ENCODE measurements at regions not wholly inside any gene's neighbourhood (a gene's known extent, or its start where the extent isn't known, plus 50 kb on each side); places are given as distances from the start of the nearest gene placed in this dataset.

DNA sequence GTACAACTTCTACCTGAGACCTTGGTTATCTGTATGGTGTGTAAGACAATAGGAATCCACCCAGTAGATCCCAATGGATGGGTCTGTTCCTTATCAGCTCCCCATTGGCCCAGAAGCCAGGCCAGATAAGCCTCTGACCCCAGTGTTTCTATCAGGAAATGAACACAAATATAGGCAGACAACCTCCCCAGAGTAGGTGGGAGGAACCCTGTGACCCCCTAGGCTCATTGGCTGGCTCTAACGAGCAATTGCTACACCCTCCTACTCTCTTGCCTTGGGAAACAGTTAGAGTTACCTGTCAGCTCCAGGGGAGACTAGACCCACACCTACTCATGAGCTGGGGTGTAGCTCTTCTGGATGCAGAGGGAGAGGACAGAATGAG lies 299.9 kb downstream of the UACA start:
- H3K79me1 ChIP-seq (ENCODE audit: insufficient read depth, low read depth, low read length, poor library complexity, severe bottlenecking): no peaks in the 10 kb centered on the region
- H3K27ac Mint-ChIP-seq: no peak overlapping the region
- no peak overlapping the region for H2AFZ ChIP-seq (ENCODE audit: low read length)
- no peak overlapping the region for H2BK20ac ChIP-seq (ENCODE audit: low read depth, low read length, poor library complexity, severe bottlenecking)
- H4K8ac ChIP-seq (replicated peaks; ENCODE audit: insufficient read length, low read depth, low read length): no peak overlapping the region
- no peak overlapping the region for H3K23ac ChIP-seq (ENCODE audit: insufficient read length, low read depth, low read length)
- no peaks in the 10 kb centered on the region for H3K9me3 Mint-ChIP-seq
- H3K27ac ChIP-seq (ENCODE audit: insufficient read length, low read depth, low read length): no peak overlapping the region
- H3K4me1 Mint-ChIP-seq: peaks cover 6 to 7% of the 10 kb centered on the region in 2 experiments; a peak in 3 of 4 replicates
- H3K9me3 ChIP-seq (ENCODE audit: control insufficient read depth, low read depth, low read length): no peaks in the 10 kb centered on the region
- H3K23me2 ChIP-seq (ENCODE audit: insufficient read length, low read depth, low read length, poor library complexity, severe bottlenecking): no peaks in the 10 kb centered on the region
- no peaks in the 10 kb centered on the region for H3K4me1 ChIP-seq (ENCODE audit: insufficient read depth, low read length)
- H3K56ac ChIP-seq (ENCODE audit: insufficient read length, low read depth, low read length): no peak overlapping the region
- H3K36me3 Mint-ChIP-seq (ENCODE audit: insufficient read depth in 1 of 3, low read depth in 3 of 3): no peaks in the 10 kb centered on the region; a peak in 1 of 7 replicates
- TF ChIP-seq, protein P1, sequence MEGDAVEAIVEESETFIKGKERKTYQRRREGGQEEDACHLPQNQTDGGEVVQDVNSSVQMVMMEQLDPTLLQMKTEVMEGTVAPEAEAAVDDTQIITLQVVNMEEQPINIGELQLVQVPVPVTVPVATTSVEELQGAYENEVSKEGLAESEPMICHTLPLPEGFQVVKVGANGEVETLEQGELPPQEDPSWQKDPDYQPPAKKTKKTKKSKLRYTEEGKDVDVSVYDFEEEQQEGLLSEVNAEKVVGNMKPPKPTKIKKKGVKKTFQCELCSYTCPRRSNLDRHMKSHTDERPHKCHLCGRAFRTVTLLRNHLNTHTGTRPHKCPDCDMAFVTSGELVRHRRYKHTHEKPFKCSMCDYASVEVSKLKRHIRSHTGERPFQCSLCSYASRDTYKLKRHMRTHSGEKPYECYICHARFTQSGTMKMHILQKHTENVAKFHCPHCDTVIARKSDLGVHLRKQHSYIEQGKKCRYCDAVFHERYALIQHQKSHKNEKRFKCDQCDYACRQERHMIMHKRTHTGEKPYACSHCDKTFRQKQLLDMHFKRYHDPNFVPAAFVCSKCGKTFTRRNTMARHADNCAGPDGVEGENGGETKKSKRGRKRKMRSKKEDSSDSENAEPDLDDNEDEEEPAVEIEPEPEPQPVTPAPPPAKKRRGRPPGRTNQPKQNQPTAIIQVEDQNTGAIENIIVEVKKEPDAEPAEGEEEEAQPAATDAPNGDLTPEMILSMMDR (conservative IDR thresholded peaks at IDR 0.05): no peak
- H4K91ac ChIP-seq (ENCODE audit: insufficient read length, low read depth, low read length): no peak overlapping the region
- no peaks in the 10 kb centered on the region for H4K20me1 ChIP-seq (ENCODE audit: control insufficient read depth, insufficient read depth, insufficient read length)
- H3K27me3 ChIP-seq (ENCODE audit: insufficient read depth, low read length): no peaks in the 10 kb centered on the region
- no peak overlapping the region for H3K4ac ChIP-seq (ENCODE audit: low read depth, low read length)
- no peaks in the 10 kb centered on the region for H3K79me2 ChIP-seq (ENCODE audit: insufficient read depth, low read length)
- no peak for DNase-seq
- no peak overlapping the region for H2BK15ac ChIP-seq (ENCODE audit: low read depth, low read length)
- WGBS (ENCODE audit: extremely low coverage, insufficient read length, low lambda C conversion rate): no CpG with 5 or more reads among the region's 1 CpG
- no peak overlapping the region for H3K4me2 ChIP-seq (ENCODE audit: insufficient read depth, insufficient read length, low read length)
- H3K4me3 Mint-ChIP-seq: no peak overlapping the region
- no peak overlapping the region for H3K14ac ChIP-seq (ENCODE audit: insufficient read depth, low read length)
- H2BK120ac ChIP-seq (ENCODE audit: low read depth, low read length, poor library complexity, severe bottlenecking): no peak overlapping the region
- no peak overlapping the region for H2BK12ac ChIP-seq (ENCODE audit: insufficient read length, low read depth, low read length)
- no peak overlapping the region for H3K9ac ChIP-seq (ENCODE audit: extremely low read depth, insufficient read length, low read length)
- H3T11ph ChIP-seq (ENCODE audit: low read length): no peak overlapping the region
- H2BK5ac ChIP-seq (ENCODE audit: insufficient read length, low read length): no peak overlapping the region
- no peak overlapping the region for H3K18ac ChIP-seq (ENCODE audit: insufficient read length, low read depth, low read length)
- H2AK5ac ChIP-seq (ENCODE audit: insufficient read length, low read length): no peak overlapping the region
- H3K27me3 Mint-ChIP-seq (ENCODE audit: low read depth): peaks cover 16% of the 10 kb centered on the region
- H4K5ac ChIP-seq (ENCODE audit: insufficient read length, low read depth, low read length): no peak overlapping the region
